ENCODE measurements at regions not wholly inside any gene's neighbourhood (a gene's known extent, or its start where the extent isn't known, plus 50 kb on each side); places are given as distances from the start of the nearest gene placed in this dataset.

DNA sequence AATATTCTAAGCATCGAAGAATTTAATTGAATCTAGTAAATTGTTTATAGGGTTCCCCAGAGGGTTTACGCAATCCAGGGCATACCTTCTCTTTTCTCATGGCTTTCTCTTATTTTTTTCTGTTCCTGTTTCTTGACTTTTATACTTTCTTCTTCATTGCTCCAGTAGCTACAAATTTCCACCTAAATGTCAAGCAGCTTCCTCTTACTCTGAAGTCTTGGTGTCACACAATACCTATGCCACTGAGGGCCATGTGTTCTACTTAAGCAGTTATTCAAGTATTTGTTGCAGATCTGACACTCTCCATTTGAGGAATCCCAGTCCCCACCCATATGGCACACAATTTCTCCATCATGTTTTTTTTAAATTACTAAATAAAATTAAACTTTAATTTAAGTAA lies 343.1 kb upstream of the MBL2 start:
- no peak for DNase-seq (ENCODE audit: insufficient read length, low spot score, missing footprints)
- Histone ChIP-seq H3K36me3 (ENCODE audit: insufficient read depth, low read length) (no peaks in the 10 kb centered on the region), H2AFZ (ENCODE audit: low read length) (no peak overlapping the region), H4K20me1 (ENCODE audit: insufficient read depth, low read length) (no peaks in the 10 kb centered on the region), H3K79me2 (ENCODE audit: insufficient read depth, low read length) (no peaks in the 10 kb centered on the region), H3K27me3 (ENCODE audit: insufficient read depth, low read length) (no peaks in the 10 kb centered on the region), H3K4me3 (ENCODE audit: insufficient read depth, low read length) (no peak overlapping the region), H3K27ac (ENCODE audit: low read depth, low read length) (no peak overlapping the region), H3K4me2 (ENCODE audit: insufficient read depth, low read length) (no peak overlapping the region), H3K4me1 (ENCODE audit: insufficient read depth, low read length) (no peaks in the 10 kb centered on the region), H3K9me3 (ENCODE audit: low read depth, low read length) (no peaks in the 10 kb centered on the region)
- TF ChIP-seq, protein P1, sequence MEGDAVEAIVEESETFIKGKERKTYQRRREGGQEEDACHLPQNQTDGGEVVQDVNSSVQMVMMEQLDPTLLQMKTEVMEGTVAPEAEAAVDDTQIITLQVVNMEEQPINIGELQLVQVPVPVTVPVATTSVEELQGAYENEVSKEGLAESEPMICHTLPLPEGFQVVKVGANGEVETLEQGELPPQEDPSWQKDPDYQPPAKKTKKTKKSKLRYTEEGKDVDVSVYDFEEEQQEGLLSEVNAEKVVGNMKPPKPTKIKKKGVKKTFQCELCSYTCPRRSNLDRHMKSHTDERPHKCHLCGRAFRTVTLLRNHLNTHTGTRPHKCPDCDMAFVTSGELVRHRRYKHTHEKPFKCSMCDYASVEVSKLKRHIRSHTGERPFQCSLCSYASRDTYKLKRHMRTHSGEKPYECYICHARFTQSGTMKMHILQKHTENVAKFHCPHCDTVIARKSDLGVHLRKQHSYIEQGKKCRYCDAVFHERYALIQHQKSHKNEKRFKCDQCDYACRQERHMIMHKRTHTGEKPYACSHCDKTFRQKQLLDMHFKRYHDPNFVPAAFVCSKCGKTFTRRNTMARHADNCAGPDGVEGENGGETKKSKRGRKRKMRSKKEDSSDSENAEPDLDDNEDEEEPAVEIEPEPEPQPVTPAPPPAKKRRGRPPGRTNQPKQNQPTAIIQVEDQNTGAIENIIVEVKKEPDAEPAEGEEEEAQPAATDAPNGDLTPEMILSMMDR (IDR thresholded peaks at IDR 0.05; ENCODE audit: extremely low read depth, low read depth, low read length) = no peak

GRCh38 chr10:53111529-53111928 lies 338.9 kb upstream of the MBL2 start:
- H3K36me3 ChIP-seq (ENCODE audit: insufficient read depth, low read length) = no peaks in the 10 kb centered on the region

GRCh38 chr10:53109320-53109719 lies 336.7 kb upstream of the MBL2 start:
- Histone ChIP-seq H3K36me3 (ENCODE audit: insufficient read depth, low read length) (no peaks in the 10 kb centered on the region), H3K27ac (ENCODE audit: low read depth, low read length) (no peak overlapping the region), H3K4me1 (ENCODE audit: insufficient read depth, low read length) (no peaks in the 10 kb centered on the region), H3K4me3 (ENCODE audit: insufficient read depth, low read length) (no peak overlapping the region), H3K9me3 (ENCODE audit: low read depth, low read length) (no peaks in the 10 kb centered on the region), H3K79me2 (ENCODE audit: insufficient read depth, low read length) (no peaks in the 10 kb centered on the region), H3K4me2 (ENCODE audit: insufficient read depth, low read length) (no peak overlapping the region), H3K27me3 (ENCODE audit: insufficient read depth, low read length) (no peaks in the 10 kb centered on the region), H4K20me1 (ENCODE audit: insufficient read depth, low read length) (no peaks in the 10 kb centered on the region), H2AFZ (ENCODE audit: low read length) (no peak overlapping the region)
- TF ChIP-seq, protein P1 (IDR thresholded peaks at IDR 0.05; ENCODE audit: extremely low read depth, low read depth, low read length) = no peak
- no peak for DNase-seq (ENCODE audit: insufficient read length, low spot score, missing footprints)

More at GRCh38 chr10:53111529-53111928, 338.9 kb upstream of the MBL2 start:
- no peak overlapping the region for H3K4me3 ChIP-seq (ENCODE audit: insufficient read depth, low read length)
- no peaks in the 10 kb centered on the region for H3K9me3 ChIP-seq (ENCODE audit: low read depth, low read length)
- no peak overlapping the region for H2AFZ ChIP-seq (ENCODE audit: low read length)
- H3K4me2 ChIP-seq (ENCODE audit: insufficient read depth, low read length) = no peak overlapping the region
- no peak overlapping the region for H3K27ac ChIP-seq (ENCODE audit: low read depth, low read length)
- no peaks in the 10 kb centered on the region for H3K79me2 ChIP-seq (ENCODE audit: insufficient read depth, low read length)
- no peaks in the 10 kb centered on the region for H3K27me3 ChIP-seq (ENCODE audit: insufficient read depth, low read length)
- H4K20me1 ChIP-seq (ENCODE audit: insufficient read depth, low read length) = no peaks in the 10 kb centered on the region
- no peak for DNase-seq (ENCODE audit: insufficient read length, low spot score, missing footprints)
- TF ChIP-seq, protein P1 (IDR thresholded peaks at IDR 0.05; ENCODE audit: extremely low read depth, low read depth, low read length) = no peak
- no peaks in the 10 kb centered on the region for H3K4me1 ChIP-seq (ENCODE audit: insufficient read depth, low read length)

DNA sequence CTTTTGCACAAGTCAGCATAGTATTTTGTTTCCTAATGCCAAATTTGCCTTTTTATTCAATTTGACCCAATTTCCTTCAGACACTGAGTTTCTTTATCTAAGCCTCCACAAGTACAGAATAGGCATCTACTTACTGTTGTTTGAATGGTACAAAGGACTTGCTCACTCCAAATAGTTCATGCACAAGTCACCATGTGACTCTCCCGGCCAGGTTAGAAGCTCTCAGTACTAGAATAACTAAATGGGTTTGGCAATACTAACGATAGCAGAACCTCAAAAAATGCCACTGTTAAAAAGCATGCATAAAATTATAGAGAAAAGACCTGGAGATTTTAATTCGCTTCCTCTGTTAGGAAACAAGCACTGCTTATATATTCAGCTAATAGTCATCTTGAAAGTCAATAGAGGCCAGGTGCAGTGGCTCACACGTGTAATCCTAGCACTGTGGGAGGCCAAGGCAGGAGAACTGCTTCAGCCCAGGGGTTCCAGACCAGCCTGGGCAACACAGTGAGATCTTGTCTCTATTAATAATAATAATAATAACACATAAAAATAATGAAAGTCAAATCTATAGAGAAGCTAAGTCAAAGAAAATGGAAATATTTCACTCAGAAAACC lies 335.8 kb upstream of the MBL2 start:
- H3K79me2 ChIP-seq (ENCODE audit: insufficient read depth, low read length) = no peaks in the 10 kb centered on the region
- no peak for DNase-seq (ENCODE audit: insufficient read length, low spot score, missing footprints)
- H3K9me3 ChIP-seq (ENCODE audit: low read depth, low read length) = no peaks in the 10 kb centered on the region
- no peak overlapping the region for H3K4me3 ChIP-seq (ENCODE audit: insufficient read depth, low read length)
- H4K20me1 ChIP-seq (ENCODE audit: insufficient read depth, low read length) = no peaks in the 10 kb centered on the region
- H2AFZ ChIP-seq (ENCODE audit: low read length) = no peak overlapping the region
- no peaks in the 10 kb centered on the region for H3K4me1 ChIP-seq (ENCODE audit: insufficient read depth, low read length)
- H3K4me2 ChIP-seq (ENCODE audit: insufficient read depth, low read length) = no peak overlapping the region
- H3K27me3 ChIP-seq (ENCODE audit: insufficient read depth, low read length) = no peaks in the 10 kb centered on the region
- TF ChIP-seq, protein P1 (IDR thresholded peaks at IDR 0.05; ENCODE audit: extremely low read depth, low read depth, low read length) = no peak
- no peak overlapping the region for H3K27ac ChIP-seq (ENCODE audit: low read depth, low read length)
- H3K36me3 ChIP-seq (ENCODE audit: insufficient read depth, low read length) = no peaks in the 10 kb centered on the region

All from osteoblast (primary cell).